IPS-15b (cell line): ENCODE measurements at regions not wholly inside any gene's neighbourhood (a gene's known extent, or its start where the extent isn't known, plus 50 kb on each side); places are given as distances from the start of the nearest gene placed in this dataset.

Experiments used
- H3K27me3 ChIP-seq: one replicate; pipeline ENCODE4 v1.6.1; 2013; ENCODE audit warnings: low read length; ENCODE audit not compliant: control insufficient read depth, insufficient read depth
- H3K36me3 ChIP-seq: one replicate; pipeline ENCODE4 v1.6.1; 2013; ENCODE audit warnings: low read length; ENCODE audit not compliant: control insufficient read depth, insufficient read depth
- H3K4me1 ChIP-seq: one replicate; pipeline ENCODE4 v1.6.1; 2013; ENCODE audit warnings: mild to moderate bottlenecking, low read length; ENCODE audit not compliant: control insufficient read depth, insufficient read depth
- H3K4me3 ChIP-seq: one replicate; pipeline ENCODE4 v1.5.1; 2013; ENCODE audit warnings: low read depth, low read length
- H3K9ac ChIP-seq: one replicate; pipeline ENCODE4 v1.6.1; 2013; ENCODE audit warnings: low read depth, mild to moderate bottlenecking, low read length
- H3K9me3 ChIP-seq: one replicate; pipeline ENCODE4 v1.6.1; 2013; ENCODE audit warnings: mild to moderate bottlenecking, low read length; ENCODE audit not compliant: control insufficient read depth, insufficient read depth

GRCh38 chr5:6905883-6906282 is 192.7 kb downstream of the TENT4A start:
- H3K9ac ChIP-seq: no peak overlapping the region
- no peaks in the 10 kb centered on the region for H3K36me3 ChIP-seq
- H3K4me1 ChIP-seq: peaks cover 1% of the 10 kb centered on the region
- no peak overlapping the region for H3K4me3 ChIP-seq
- no peaks in the 10 kb centered on the region for H3K27me3 ChIP-seq
- H3K9me3 ChIP-seq: no peaks in the 10 kb centered on the region

GRCh38 chr5:6907320-6907918 is 194.2 kb downstream of the TENT4A start:
- H3K27me3 ChIP-seq: no peaks in the 10 kb centered on the region

DNA sequence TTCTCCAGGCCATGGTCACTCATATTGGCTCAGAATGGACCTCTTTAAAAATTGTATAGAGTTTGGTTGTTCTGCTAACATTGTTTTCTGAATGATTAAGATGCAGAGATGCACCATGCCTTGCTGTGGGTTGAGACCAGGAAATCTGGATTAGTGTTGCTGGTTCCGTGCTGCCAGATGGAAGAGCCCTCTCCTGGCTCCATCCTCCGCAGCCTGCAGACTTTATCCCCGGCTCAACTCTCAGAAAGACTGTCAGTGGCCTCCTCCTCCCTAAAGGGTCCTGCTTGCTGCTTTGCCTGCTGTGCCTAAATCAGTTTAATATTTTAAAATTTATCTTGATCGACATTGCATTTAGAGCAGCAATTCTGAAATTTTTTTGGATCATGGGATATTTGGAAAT is 196.7 kb downstream of the TENT4A start:
- Histone ChIP-seq H3K4me3 (no peak overlapping the region), H3K4me1 (no peaks in the 10 kb centered on the region), H3K36me3 (no peaks in the 10 kb centered on the region), H3K27me3 (no peaks in the 10 kb centered on the region), H3K9me3 (no peaks in the 10 kb centered on the region), H3K9ac (no peak overlapping the region)

More at GRCh38 chr5:6907320-6907918, 194.2 kb downstream of the TENT4A start:
- Histone ChIP-seq H3K4me1 (no peaks in the 10 kb centered on the region), H3K9ac (no peak overlapping the region), H3K36me3 (no peaks in the 10 kb centered on the region), H3K9me3 (no peaks in the 10 kb centered on the region), H3K4me3 (no peak overlapping the region)

- Histone ChIP-seq H3K36me3 (no peaks in the 10 kb centered on the region), H3K9ac (no peak overlapping the region), H3K4me1 (no peaks in the 10 kb centered on the region), H3K27me3 (no peaks in the 10 kb centered on the region), H3K4me3 (no peak overlapping the region), H3K9me3 (no peaks in the 10 kb centered on the region)
Measured at GRCh38 chr5:6910950-6911349, 197.7 kb downstream of the TENT4A start.

- no peaks in the 10 kb centered on the region for H3K4me1 ChIP-seq
- no peaks in the 10 kb centered on the region for H3K27me3 ChIP-seq
- no peaks in the 10 kb centered on the region for H3K36me3 ChIP-seq
- no peak overlapping the region for H3K4me3 ChIP-seq
- no peaks in the 10 kb centered on the region for H3K9me3 ChIP-seq
- H3K9ac ChIP-seq: no peak overlapping the region
Measured at GRCh38 chr5:6914347-6914746, 201.1 kb downstream of the TENT4A start.

GRCh38 chr5:6915574-6915973 is 202.3 kb downstream of the TENT4A start:
- H3K27me3 ChIP-seq: no peaks in the 10 kb centered on the region
- H3K9ac ChIP-seq: no peak overlapping the region
- no peaks in the 10 kb centered on the region for H3K4me1 ChIP-seq
- no peaks in the 10 kb centered on the region for H3K36me3 ChIP-seq
- no peak overlapping the region for H3K4me3 ChIP-seq
- no peaks in the 10 kb centered on the region for H3K9me3 ChIP-seq

- H3K9me3 ChIP-seq: no peaks in the 10 kb centered on the region
Measured at GRCh38 chr5:6918255-6918654, 205.0 kb downstream of the TENT4A start.

GRCh38 chr5:6920628-6921256 is 207.5 kb downstream of the TENT4A start:
- Histone ChIP-seq H3K27me3 (no peaks in the 10 kb centered on the region), H3K4me1 (no peaks in the 10 kb centered on the region), H3K4me3 (no peak overlapping the region), H3K36me3 (no peaks in the 10 kb centered on the region), H3K9ac (no peak overlapping the region), H3K9me3 (no peaks in the 10 kb centered on the region)

More at GRCh38 chr5:6918255-6918654, 205.0 kb downstream of the TENT4A start:
- no peaks in the 10 kb centered on the region for H3K36me3 ChIP-seq
- no peaks in the 10 kb centered on the region for H3K27me3 ChIP-seq
- no peak overlapping the region for H3K9ac ChIP-seq
- H3K4me3 ChIP-seq: no peak overlapping the region
- no peaks in the 10 kb centered on the region for H3K4me1 ChIP-seq

GRCh38 chr5:6926491-6927038 is 213.3 kb downstream of the TENT4A start:
- H3K4me1 ChIP-seq: no peaks in the 10 kb centered on the region
- H3K4me3 ChIP-seq: no peak overlapping the region
- no peak overlapping the region for H3K9ac ChIP-seq
- H3K27me3 ChIP-seq: no peaks in the 10 kb centered on the region
- H3K9me3 ChIP-seq: no peaks in the 10 kb centered on the region
- no peaks in the 10 kb centered on the region for H3K36me3 ChIP-seq

DNA sequence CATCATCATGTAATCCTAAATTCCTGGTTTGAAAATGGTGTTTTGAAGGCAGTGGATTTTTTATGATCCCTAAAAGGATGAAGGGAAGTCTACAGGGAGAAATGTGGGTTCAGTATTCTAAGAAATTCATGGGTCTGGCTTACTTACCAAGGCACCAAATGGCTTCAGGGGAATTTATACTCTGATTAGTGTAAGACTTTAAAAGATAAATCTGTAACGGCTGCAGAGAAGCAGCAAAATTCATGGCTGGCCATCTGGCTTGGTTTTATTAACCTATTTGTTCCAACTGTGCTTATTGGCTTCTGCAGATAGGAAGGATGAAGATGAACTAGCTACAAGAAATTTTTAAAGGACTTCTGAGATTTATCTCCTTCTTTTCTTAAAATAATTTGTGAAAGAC is 222.8 kb downstream of the TENT4A start:
- Histone ChIP-seq H3K4me3 (no peak overlapping the region), H3K4me1 (no peaks in the 10 kb centered on the region), H3K9me3 (no peaks in the 10 kb centered on the region), H3K9ac (no peak overlapping the region), H3K36me3 (no peaks in the 10 kb centered on the region), H3K27me3 (no peaks in the 10 kb centered on the region)

DNA sequence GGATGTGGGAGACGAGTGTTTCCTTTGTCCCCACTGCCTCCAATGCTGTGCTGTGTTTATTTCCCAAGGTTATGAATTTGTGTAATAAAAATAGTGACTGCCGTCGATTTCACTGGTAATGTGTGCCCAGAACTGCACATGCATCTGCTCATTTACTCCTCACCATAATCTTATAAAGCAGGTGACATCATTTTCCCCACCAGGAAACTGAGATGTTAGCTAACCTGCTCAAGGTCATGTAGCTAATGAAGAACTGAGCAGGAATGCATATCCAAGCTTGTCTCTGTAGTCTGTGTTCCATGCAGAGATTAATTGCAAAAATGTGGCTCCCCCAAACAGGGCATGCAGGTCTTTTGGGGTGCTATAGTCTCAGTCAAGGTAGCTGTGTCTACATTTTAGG is 224.4 kb downstream of the TENT4A start:
- Histone ChIP-seq H3K9me3 (no peaks in the 10 kb centered on the region), H3K9ac (no peak overlapping the region), H3K27me3 (no peaks in the 10 kb centered on the region), H3K36me3 (no peaks in the 10 kb centered on the region), H3K4me1 (no peaks in the 10 kb centered on the region), H3K4me3 (no peak overlapping the region)

DNA sequence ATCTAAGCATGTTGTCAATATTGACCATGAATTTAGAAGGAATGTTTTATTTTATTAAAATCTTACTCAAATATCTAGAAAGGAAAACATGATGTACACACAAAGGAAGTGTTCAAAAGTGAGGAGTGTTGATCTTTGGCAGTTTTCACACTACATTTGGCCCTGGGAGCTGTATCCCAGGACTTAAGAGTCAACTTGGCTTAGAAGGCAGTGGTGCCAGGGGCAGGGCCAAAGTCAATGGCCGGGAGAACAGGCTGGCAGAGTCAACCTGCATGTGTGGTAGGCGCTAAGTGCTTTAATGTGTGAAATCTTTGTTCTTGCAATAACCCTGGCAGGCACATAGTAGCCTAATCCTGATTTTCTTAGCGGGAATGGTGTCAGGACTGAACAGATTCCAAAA is 228.4 kb downstream of the TENT4A start:
- H3K4me1 ChIP-seq: no peaks in the 10 kb centered on the region
- H3K27me3 ChIP-seq: no peaks in the 10 kb centered on the region
- H3K36me3 ChIP-seq: no peaks in the 10 kb centered on the region
- H3K4me3 ChIP-seq: no peak overlapping the region
- H3K9me3 ChIP-seq: no peaks in the 10 kb centered on the region
- no peak overlapping the region for H3K9ac ChIP-seq
